GM23248 (cell line): ENCODE measurements at regions not wholly inside any gene's neighbourhood (a gene's known extent, or its start where the extent isn't known, plus 50 kb on each side); places are given as distances from the start of the nearest gene placed in this dataset.

Experiments
- DNase-seq: peaks from one replicate; pipeline ENCODE4 v3.0.0-alpha.2; 2015
- H2AFZ ChIP-seq: fragments of 200-600 bp; sonication (generic); 2 replicates; pipeline ENCODE4 v1.6.1; 2016; ENCODE audit warnings: antibody characterized with exemption
- H3F3A ChIP-seq: fragments of 200-600 bp; sonication (generic); 2 replicates; pipeline ENCODE4 v1.6.1; 2016; ENCODE audit warnings: mild to moderate bottlenecking, antibody characterized with exemption, mixed run types; ENCODE audit not compliant: insufficient read depth
- H3K27ac ChIP-seq: fragments of 200-600 bp; sonication (generic); 2 replicates; pipeline ENCODE4 v1.5.1; 2016; ENCODE audit warnings: mild to moderate bottlenecking
- H3K27me3 ChIP-seq: fragments of 200-600 bp; sonication (generic); replicated peaks from 2 replicates; pipeline ENCODE4 v1.6.1; 2016; ENCODE audit warnings: mild to moderate bottlenecking; ENCODE audit not compliant: insufficient read depth
- H3K36me3 ChIP-seq: fragments of 200-600 bp; sonication (generic); 2 replicates; pipeline ENCODE4 v1.6.1; 2016; ENCODE audit warnings: low read depth, mild to moderate bottlenecking
- H3K4me1 ChIP-seq: fragments of 200-600 bp; sonication (generic); 2 replicates; pipeline ENCODE4 v1.6.1; 2016; ENCODE audit warnings: mild to moderate bottlenecking; ENCODE audit not compliant: insufficient read depth
- H3K4me2 ChIP-seq: fragments of 200-600 bp; sonication (generic); one replicate; pipeline ENCODE4 v1.6.1; 2016; ENCODE audit warnings: mild to moderate bottlenecking; ENCODE audit not compliant: unreplicated experiment
- H3K4me3 ChIP-seq: fragments of 200-600 bp; sonication (generic); 2 replicates; pipeline ENCODE4 v1.5.1; 2016; ENCODE audit warnings: mild to moderate bottlenecking
- H3K79me2 ChIP-seq: fragments of 200-600 bp; sonication (generic); 2 replicates; pipeline ENCODE4 v1.6.1; 2016; ENCODE audit warnings: mild to moderate bottlenecking; ENCODE audit not compliant: insufficient read depth
- H3K9ac ChIP-seq: fragments of 200-600 bp; sonication (generic); 2 replicates; pipeline ENCODE4 v1.6.1; 2016; ENCODE audit warnings: mild to moderate bottlenecking
- H3K9me2 ChIP-seq: fragments of 200-600 bp; sonication (generic); 2 replicates; pipeline ENCODE4 v1.6.1; 2016; ENCODE audit warnings: mixed run types, mild to moderate bottlenecking, moderate library complexity; ENCODE audit not compliant: insufficient read depth
- H3K9me3 ChIP-seq: fragments of 200-600 bp; sonication (generic); one replicate; pipeline ENCODE4 v1.6.1; 2017; ENCODE audit warnings: low read depth
- H4K20me1 ChIP-seq: fragments of 200-600 bp; sonication (generic); 2 replicates; pipeline ENCODE4 v1.6.0; 2016; ENCODE audit not compliant: insufficient read depth
- EZH2 ChIP-seq: fragments of 200-600 bp; sonication (generic); IDR thresholded peaks from 2 replicates; pipeline ENCODE4 v1.6.1; 2018; ENCODE audit warnings: antibody characterized with exemption, mild to moderate bottlenecking; ENCODE audit not compliant: insufficient read depth, poor library complexity, severe bottlenecking
- EZH2phosphoT487 ChIP-seq: fragments of 200-600 bp; sonication (generic); IDR thresholded peaks from 2 replicates; pipeline ENCODE4 v1.6.1; 2018; ENCODE audit warnings: antibody characterized with exemption, moderate library complexity, mild to moderate bottlenecking, low read depth; ENCODE audit not compliant: insufficient read depth
- WGBS, 2 experiments: methylation state at CpG; one replicate each; pipeline ENCODE4 v1.1.6; 2015 to 2017; ENCODE audit warnings: low lambda C conversion rate in 2 of 2, low coverage in 1 of 2; ENCODE audit errors: missing lambda C conversion rate in 2 of 2; 5-methylcytosine and 5-hydroxymethylcytosine counted together
- in situ Hi-C: fragments of 300-500 bp; cut with MboI; formaldehyde crosslinking; loops from 2 replicates; pipeline ENCODE4 v1.15.0; 2020

- in situ Hi-C loops = no loop called here
- H4K20me1 ChIP-seq = no peaks in the 10 kb centered on the region
- H3K36me3 ChIP-seq = no peaks in the 10 kb centered on the region
- no peak overlapping the region for H2AFZ ChIP-seq
- DNase-seq = peak; percentile 25
- TF ChIP-seq EZH2 (no peak), EZH2phosphoT487 (no peak)
- H3K4me2 ChIP-seq = no peak overlapping the region
- no peak overlapping the region for H3K4me3 ChIP-seq
- no peaks in the 10 kb centered on the region for H3F3A ChIP-seq
- no peaks in the 10 kb centered on the region for H3K9me3 ChIP-seq
- H3K4me1 ChIP-seq = no peaks in the 10 kb centered on the region
- H3K27me3 ChIP-seq = peaks cover 20% of the 10 kb centered on the region
- H3K79me2 ChIP-seq = no peaks in the 10 kb centered on the region
- H3K27ac ChIP-seq = no peak overlapping the region
- 13 to 14% methylated on average over 11 of the region's 11 CpGs for WGBS, 2 experiments
- no peaks in the 10 kb centered on the region for H3K9me2 ChIP-seq
- no peak overlapping the region for H3K9ac ChIP-seq
Observed at GRCh38 chr6:40738551-40739193, 151.5 kb upstream of the LRFN2 start.

DNA sequence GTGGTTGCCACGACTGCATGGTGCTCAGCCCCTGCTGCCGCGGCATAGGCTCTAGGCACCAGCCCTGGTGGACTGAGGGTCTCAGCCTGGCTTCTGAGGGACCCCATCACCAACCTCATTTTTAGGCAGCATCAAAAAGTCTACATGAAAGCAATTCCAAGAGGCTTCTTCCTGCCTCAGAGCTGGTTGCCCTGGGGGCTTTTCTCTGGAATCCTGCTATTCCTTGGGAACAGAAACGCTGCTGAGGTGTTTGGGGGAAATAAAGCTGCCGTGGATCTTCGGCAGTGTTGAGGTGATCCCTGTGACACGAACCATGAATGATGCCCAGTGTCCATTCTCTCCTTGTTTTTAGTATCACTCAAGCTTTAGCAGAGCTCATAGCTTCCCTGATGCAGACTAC, 148.4 kb upstream of the LRFN2 start:
- Histone ChIP-seq H3K9me3 (no peaks in the 10 kb centered on the region), H3K36me3 (no peaks in the 10 kb centered on the region), H4K20me1 (no peaks in the 10 kb centered on the region), H3K27ac (no peak overlapping the region), H3K4me2 (no peak overlapping the region), H3F3A (no peaks in the 10 kb centered on the region), H3K9me2 (no peaks in the 10 kb centered on the region), H3K4me1 (no peaks in the 10 kb centered on the region), H2AFZ (no peak overlapping the region), H3K4me3 (no peak overlapping the region), H3K27me3 (peaks cover 20% of the 10 kb centered on the region), H3K9ac (no peak overlapping the region), H3K79me2 (no peaks in the 10 kb centered on the region)
- 73 to 78% methylated on average over 7 of the region's 7 CpGs for WGBS, 2 experiments
- no peak for TF ChIP-seq EZH2phosphoT487
- no peak for TF ChIP-seq EZH2
- in situ Hi-C loops = no loop called here
- no peak for DNase-seq

DNA sequence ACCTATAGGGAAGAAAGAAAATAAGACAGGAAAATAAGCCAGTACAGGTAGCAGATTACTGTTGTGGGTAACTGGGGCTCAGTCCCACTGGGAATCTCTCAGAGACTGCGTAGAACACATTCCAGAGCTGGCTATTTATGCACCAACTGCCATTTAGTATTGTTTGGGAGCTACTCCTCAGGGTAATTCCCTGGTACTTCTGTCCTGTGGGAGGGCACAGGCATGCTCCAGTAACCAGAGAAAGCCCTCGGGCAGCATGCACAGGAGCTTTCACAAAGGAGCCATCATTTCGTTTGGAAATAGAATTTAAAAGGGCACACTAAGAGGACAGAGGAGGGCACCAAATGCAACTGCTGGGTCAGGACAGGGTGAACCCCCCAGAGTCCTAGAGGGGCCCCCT, 148.0 kb upstream of the LRFN2 start:
- Histone ChIP-seq H3K4me1 (no peaks in the 10 kb centered on the region), H3K27ac (no peak overlapping the region), H3F3A (no peaks in the 10 kb centered on the region), H3K9me2 (no peaks in the 10 kb centered on the region), H2AFZ (no peak overlapping the region), H3K4me3 (no peak overlapping the region), H3K9me3 (no peaks in the 10 kb centered on the region), H3K4me2 (no peak overlapping the region), H3K9ac (no peak overlapping the region), H4K20me1 (no peaks in the 10 kb centered on the region), H3K36me3 (no peaks in the 10 kb centered on the region), H3K79me2 (no peaks in the 10 kb centered on the region), H3K27me3 (peaks cover 20% of the 10 kb centered on the region)
- no peak for TF ChIP-seq EZH2phosphoT487
- no peak for TF ChIP-seq EZH2
- in situ Hi-C loops = no loop called here
- DNase-seq = no peak
- whole genome bisulfite sequencing, 2 experiments = 50 to 60% methylated on average over 3 of the region's 3 CpGs

DNA sequence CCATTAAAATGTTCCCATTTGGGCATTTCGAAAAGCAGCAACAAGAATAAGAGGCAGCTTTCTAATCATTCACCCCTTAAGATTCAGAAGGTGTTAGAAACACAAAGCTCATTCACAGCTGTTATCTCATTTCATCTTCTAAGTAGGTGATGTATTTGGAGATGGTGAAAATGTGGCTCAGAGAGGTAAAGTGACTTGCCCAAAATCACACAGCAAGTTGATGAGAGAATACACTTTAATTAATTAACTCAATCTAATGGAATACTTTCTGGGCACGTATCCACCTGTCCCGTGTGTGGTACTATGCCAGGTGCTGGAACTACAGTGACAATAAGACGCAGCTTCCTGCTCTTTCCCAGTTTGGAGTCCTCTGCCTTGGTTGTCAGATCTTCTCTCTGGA, 147.4 kb upstream of the LRFN2 start:
- no peak overlapping the region for H2AFZ ChIP-seq
- no peak overlapping the region for H3K27ac ChIP-seq
- no peaks in the 10 kb centered on the region for H3K9me2 ChIP-seq
- H3K9ac ChIP-seq = no peak overlapping the region
- no peaks in the 10 kb centered on the region for H3K4me1 ChIP-seq
- H3K4me3 ChIP-seq = no peak overlapping the region
- 58 to 63% methylated on average over 4 of the region's 4 CpGs for WGBS, 2 experiments
- no peaks in the 10 kb centered on the region for H3F3A ChIP-seq
- no peaks in the 10 kb centered on the region for H3K79me2 ChIP-seq
- in situ Hi-C loops = no loop called here
- H4K20me1 ChIP-seq = no peaks in the 10 kb centered on the region
- no peak overlapping the region for H3K4me2 ChIP-seq
- peaks cover 20% of the 10 kb centered on the region for H3K27me3 ChIP-seq
- no peaks in the 10 kb centered on the region for H3K36me3 ChIP-seq
- DNase-seq = no peak
- no peaks in the 10 kb centered on the region for H3K9me3 ChIP-seq
- TF ChIP-seq EZH2 (no peak), EZH2phosphoT487 (no peak)
